ENCODE measurements at regions not wholly inside any gene's neighbourhood (a gene's known extent, or its start where the extent isn't known, plus 50 kb on each side); places are given as distances from the start of the nearest gene placed in this dataset.

DNA sequence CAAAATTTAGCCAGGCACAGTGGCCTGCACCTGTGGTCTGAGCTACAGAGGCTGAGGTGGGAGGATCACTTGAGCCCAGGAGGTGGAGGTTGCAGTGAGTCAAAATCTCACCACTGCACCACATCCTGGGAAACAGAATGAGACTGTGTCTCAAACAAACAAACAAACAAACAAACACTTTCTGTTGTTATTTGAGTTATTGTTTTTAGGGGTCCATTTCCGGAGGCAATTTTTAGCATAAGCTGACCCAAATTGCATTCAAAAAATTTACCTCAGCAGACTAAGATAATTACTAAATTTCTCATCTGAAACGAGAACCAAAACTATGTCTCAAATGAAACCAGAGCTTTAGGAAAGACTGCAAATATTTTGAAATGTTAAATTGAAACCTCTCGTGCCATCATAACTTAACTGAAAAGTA is 1485.1 kb downstream of the EFNA5 start:
- Histone ChIP-seq H3K9me3 (ENCODE audit: control insufficient read depth in 2 of 2, low read length in 2 of 2) (no peaks in the 10 kb centered on the region), H3K9ac (ENCODE audit: low read length in 2 of 2) (no peak overlapping the region), H3K4me1 (ENCODE audit: control insufficient read depth, insufficient read depth, low read length) (no peaks in the 10 kb centered on the region), H3K4me3 (ENCODE audit: low read length in 2 of 2) (no peak overlapping the region), H3K36me3 (ENCODE audit: control insufficient read depth in 2 of 2, insufficient read depth in 2 of 2, low read length in 2 of 2) (no peaks in the 10 kb centered on the region), H3K27ac (ENCODE audit: low read length) (no peak overlapping the region), H3K27me3 (ENCODE audit: control insufficient read depth in 1 of 2, insufficient read depth in 2 of 2, low read length in 2 of 2) (no peaks in the 10 kb centered on the region)

GRCh38 chr5:106174903-106175302 is 1495.8 kb downstream of the EFNA5 start:
- no peak overlapping the region for H3K4me3 ChIP-seq (ENCODE audit: low read length in 2 of 2)
- H3K27ac ChIP-seq (ENCODE audit: low read length): no peak overlapping the region
- H3K9ac ChIP-seq (ENCODE audit: low read length in 2 of 2): no peak overlapping the region
- no peaks in the 10 kb centered on the region for H3K27me3 ChIP-seq (ENCODE audit: control insufficient read depth in 1 of 2, insufficient read depth in 2 of 2, low read length in 2 of 2)
- no peaks in the 10 kb centered on the region for H3K36me3 ChIP-seq (ENCODE audit: control insufficient read depth in 2 of 2, insufficient read depth in 2 of 2, low read length in 2 of 2)
- no peaks in the 10 kb centered on the region for H3K9me3 ChIP-seq (ENCODE audit: control insufficient read depth in 2 of 2, low read length in 2 of 2)
- H3K4me1 ChIP-seq (ENCODE audit: control insufficient read depth, insufficient read depth, low read length): no peaks in the 10 kb centered on the region

GRCh38 chr5:106172681-106173532 is 1497.8 kb downstream of the EFNA5 start:
- Histone ChIP-seq H3K4me1 (ENCODE audit: control insufficient read depth, insufficient read depth, low read length) (no peaks in the 10 kb centered on the region), H3K27ac (ENCODE audit: low read length) (no peak overlapping the region), H3K27me3 (ENCODE audit: control insufficient read depth in 1 of 2, insufficient read depth in 2 of 2, low read length in 2 of 2) (no peaks in the 10 kb centered on the region), H3K9ac (ENCODE audit: low read length in 2 of 2) (no peak overlapping the region), H3K9me3 (ENCODE audit: control insufficient read depth in 2 of 2, low read length in 2 of 2) (no peaks in the 10 kb centered on the region), H3K36me3 (ENCODE audit: control insufficient read depth in 2 of 2, insufficient read depth in 2 of 2, low read length in 2 of 2) (no peaks in the 10 kb centered on the region), H3K4me3 (ENCODE audit: low read length in 2 of 2) (no peak overlapping the region)

GRCh38 chr5:106171708-106172107 is 1499.0 kb downstream of the EFNA5 start:
- no peaks in the 10 kb centered on the region for H3K9me3 ChIP-seq (ENCODE audit: control insufficient read depth in 2 of 2, low read length in 2 of 2)
- H3K9ac ChIP-seq (ENCODE audit: low read length in 2 of 2): no peak overlapping the region
- no peaks in the 10 kb centered on the region for H3K36me3 ChIP-seq (ENCODE audit: control insufficient read depth in 2 of 2, insufficient read depth in 2 of 2, low read length in 2 of 2)
- H3K27me3 ChIP-seq (ENCODE audit: control insufficient read depth in 1 of 2, insufficient read depth in 2 of 2, low read length in 2 of 2): no peaks in the 10 kb centered on the region
- H3K27ac ChIP-seq (ENCODE audit: low read length): no peak overlapping the region
- no peak overlapping the region for H3K4me3 ChIP-seq (ENCODE audit: low read length in 2 of 2)
- no peaks in the 10 kb centered on the region for H3K4me1 ChIP-seq (ENCODE audit: control insufficient read depth, insufficient read depth, low read length)

- no peak overlapping the region for H3K27ac ChIP-seq (ENCODE audit: low read length)
- no peak overlapping the region for H3K4me3 ChIP-seq (ENCODE audit: low read length in 2 of 2)
- H3K9me3 ChIP-seq (ENCODE audit: control insufficient read depth in 2 of 2, low read length in 2 of 2): no peaks in the 10 kb centered on the region
- H3K27me3 ChIP-seq (ENCODE audit: control insufficient read depth in 1 of 2, insufficient read depth in 2 of 2, low read length in 2 of 2): no peaks in the 10 kb centered on the region
- no peak overlapping the region for H3K9ac ChIP-seq (ENCODE audit: low read length in 2 of 2)
- H3K36me3 ChIP-seq (ENCODE audit: control insufficient read depth in 2 of 2, insufficient read depth in 2 of 2, low read length in 2 of 2): no peaks in the 10 kb centered on the region
- no peaks in the 10 kb centered on the region for H3K4me1 ChIP-seq (ENCODE audit: control insufficient read depth, insufficient read depth, low read length)
Observed at GRCh38 chr5:106171132-106171531, 1499.6 kb downstream of the EFNA5 start.

- H3K36me3 ChIP-seq (ENCODE audit: control insufficient read depth in 2 of 2, insufficient read depth in 2 of 2, low read length in 2 of 2): no peaks in the 10 kb centered on the region
- H3K4me1 ChIP-seq (ENCODE audit: control insufficient read depth, insufficient read depth, low read length): no peaks in the 10 kb centered on the region
- H3K9me3 ChIP-seq (ENCODE audit: control insufficient read depth in 2 of 2, low read length in 2 of 2): no peaks in the 10 kb centered on the region
- no peaks in the 10 kb centered on the region for H3K27me3 ChIP-seq (ENCODE audit: control insufficient read depth in 1 of 2, insufficient read depth in 2 of 2, low read length in 2 of 2)
- no peak overlapping the region for H3K4me3 ChIP-seq (ENCODE audit: low read length in 2 of 2)
- H3K9ac ChIP-seq (ENCODE audit: low read length in 2 of 2): no peak overlapping the region
- H3K27ac ChIP-seq (ENCODE audit: low read length): no peak overlapping the region
Observed at GRCh38 chr5:106167766-106168165, 1503.0 kb downstream of the EFNA5 start.

- H3K4me3 ChIP-seq (ENCODE audit: low read length in 2 of 2): no peak overlapping the region
- H3K4me1 ChIP-seq (ENCODE audit: control insufficient read depth, insufficient read depth, low read length): no peaks in the 10 kb centered on the region
- no peaks in the 10 kb centered on the region for H3K27me3 ChIP-seq (ENCODE audit: control insufficient read depth in 1 of 2, insufficient read depth in 2 of 2, low read length in 2 of 2)
- no peaks in the 10 kb centered on the region for H3K36me3 ChIP-seq (ENCODE audit: control insufficient read depth in 2 of 2, insufficient read depth in 2 of 2, low read length in 2 of 2)
- H3K9me3 ChIP-seq (ENCODE audit: control insufficient read depth in 2 of 2, low read length in 2 of 2): no peaks in the 10 kb centered on the region
- H3K27ac ChIP-seq (ENCODE audit: low read length): no peak overlapping the region
- H3K9ac ChIP-seq (ENCODE audit: low read length in 2 of 2): no peak overlapping the region
Observed at GRCh38 chr5:106163233-106163632, 1507.5 kb downstream of the EFNA5 start.

DNA sequence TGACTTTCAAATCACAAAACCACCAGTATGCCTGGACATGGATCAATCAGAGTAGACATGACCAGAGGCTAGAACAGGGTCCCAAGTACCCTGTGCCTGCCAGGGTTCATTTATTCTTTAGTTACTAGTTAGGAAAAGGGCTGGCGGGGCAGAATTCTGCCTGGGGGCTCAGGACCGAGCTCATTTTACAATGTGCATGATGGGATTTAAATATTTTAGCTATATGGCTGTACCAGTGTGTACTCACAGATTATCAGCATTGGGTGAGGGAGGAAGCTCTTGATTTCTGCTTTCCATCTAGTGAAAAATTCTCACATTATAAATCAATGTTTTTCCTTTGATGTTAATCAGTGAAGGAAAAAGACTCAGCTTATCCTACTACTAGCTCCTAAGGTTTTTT is 1511.1 kb downstream of the EFNA5 start:
- no peaks in the 10 kb centered on the region for H3K36me3 ChIP-seq (ENCODE audit: control insufficient read depth in 2 of 2, insufficient read depth in 2 of 2, low read length in 2 of 2)
- H3K27me3 ChIP-seq (ENCODE audit: control insufficient read depth in 1 of 2, insufficient read depth in 2 of 2, low read length in 2 of 2): no peaks in the 10 kb centered on the region
- H3K4me3 ChIP-seq (ENCODE audit: low read length in 2 of 2): no peak overlapping the region
- no peak overlapping the region for H3K9ac ChIP-seq (ENCODE audit: low read length in 2 of 2)
- H3K4me1 ChIP-seq (ENCODE audit: control insufficient read depth, insufficient read depth, low read length): no peaks in the 10 kb centered on the region
- no peak overlapping the region for H3K27ac ChIP-seq (ENCODE audit: low read length)
- H3K9me3 ChIP-seq (ENCODE audit: control insufficient read depth in 2 of 2, low read length in 2 of 2): no peaks in the 10 kb centered on the region

DNA sequence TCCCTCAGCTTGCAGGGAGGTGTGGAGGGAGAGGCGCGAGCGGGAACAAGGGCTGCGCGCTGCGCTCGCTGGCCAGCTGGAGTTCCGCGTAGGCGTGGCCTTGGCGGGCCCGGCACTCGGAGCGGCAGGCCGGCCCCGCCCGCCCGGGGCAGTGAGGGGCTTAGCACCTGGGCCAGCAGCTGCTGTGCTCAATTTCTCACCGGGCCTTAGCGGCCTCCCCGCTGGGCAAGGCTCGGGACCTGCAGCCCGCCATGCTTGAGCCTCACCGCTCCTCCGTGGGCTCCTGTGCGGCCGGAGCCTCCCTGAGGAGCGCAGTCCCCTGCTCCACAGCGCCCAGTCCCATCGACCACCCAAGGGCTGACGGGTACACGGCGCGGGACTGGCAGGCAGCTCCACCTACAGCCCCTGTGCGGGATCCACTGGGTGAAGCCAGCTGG is 1516.4 kb downstream of the EFNA5 start:
- no peaks in the 10 kb centered on the region for H3K9me3 ChIP-seq (ENCODE audit: control insufficient read depth in 2 of 2, low read length in 2 of 2)

DNA sequence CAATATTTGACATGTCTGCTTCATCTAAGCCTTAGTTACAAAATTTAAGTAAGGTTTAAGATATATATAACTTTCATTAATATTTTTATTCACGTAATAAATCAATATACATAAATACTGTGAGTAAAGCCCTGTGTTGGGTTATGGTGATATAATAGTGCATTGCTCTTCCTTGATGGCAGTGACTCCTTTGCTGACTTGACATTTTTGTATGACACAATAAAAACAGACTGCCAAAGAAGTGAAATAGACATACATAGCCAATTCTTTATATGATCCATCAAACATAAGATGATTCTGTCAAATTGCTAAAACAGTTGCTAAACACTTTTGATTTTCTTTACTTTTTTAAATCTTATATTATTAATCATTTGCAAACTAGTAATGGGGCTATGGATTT is 1518.2 kb downstream of the EFNA5 start:
- Histone ChIP-seq H3K27me3 (ENCODE audit: control insufficient read depth in 1 of 2, insufficient read depth in 2 of 2, low read length in 2 of 2) (no peaks in the 10 kb centered on the region), H3K9me3 (ENCODE audit: control insufficient read depth in 2 of 2, low read length in 2 of 2) (no peaks in the 10 kb centered on the region), H3K4me3 (ENCODE audit: low read length in 2 of 2) (no peak overlapping the region), H3K9ac (ENCODE audit: low read length in 2 of 2) (no peak overlapping the region), H3K36me3 (ENCODE audit: control insufficient read depth in 2 of 2, insufficient read depth in 2 of 2, low read length in 2 of 2) (no peaks in the 10 kb centered on the region), H3K4me1 (ENCODE audit: control insufficient read depth, insufficient read depth, low read length) (no peaks in the 10 kb centered on the region), H3K27ac (ENCODE audit: low read length) (no peak overlapping the region)

More for the DNA sequence above, 1516.4 kb downstream of the EFNA5 start:
- Histone ChIP-seq H3K4me3 (ENCODE audit: low read length in 2 of 2) (no peak overlapping the region), H3K4me1 (ENCODE audit: control insufficient read depth, insufficient read depth, low read length) (no peaks in the 10 kb centered on the region), H3K36me3 (ENCODE audit: control insufficient read depth in 2 of 2, insufficient read depth in 2 of 2, low read length in 2 of 2) (no peaks in the 10 kb centered on the region), H3K9ac (ENCODE audit: low read length in 2 of 2) (no peak overlapping the region), H3K27ac (ENCODE audit: low read length) (no peak overlapping the region), H3K27me3 (ENCODE audit: control insufficient read depth in 1 of 2, insufficient read depth in 2 of 2, low read length in 2 of 2) (no peaks in the 10 kb centered on the region)

DNA sequence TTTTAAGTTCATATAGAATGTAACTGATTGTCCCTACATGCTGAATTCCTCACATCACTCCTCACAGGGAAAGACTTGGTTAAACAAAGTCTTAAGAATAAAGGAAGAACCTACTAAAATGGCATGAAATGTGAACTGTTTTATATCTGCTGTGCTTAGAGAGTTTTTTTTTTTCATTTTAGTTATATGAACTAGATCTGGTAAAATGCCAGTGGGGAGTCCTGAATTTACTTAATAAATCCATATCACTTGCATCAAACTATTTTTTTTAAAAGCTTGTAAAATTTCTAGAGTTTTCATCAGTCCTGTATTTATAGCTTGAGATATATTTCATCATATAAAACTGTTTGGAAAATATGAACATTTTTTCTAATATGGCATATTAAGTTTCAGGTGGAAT is 1528.6 kb downstream of the EFNA5 start:
- no peak overlapping the region for H3K27ac ChIP-seq (ENCODE audit: low read length)
- H3K27me3 ChIP-seq (ENCODE audit: control insufficient read depth in 1 of 2, insufficient read depth in 2 of 2, low read length in 2 of 2): no peaks in the 10 kb centered on the region
- no peaks in the 10 kb centered on the region for H3K36me3 ChIP-seq (ENCODE audit: control insufficient read depth in 2 of 2, insufficient read depth in 2 of 2, low read length in 2 of 2)
- no peaks in the 10 kb centered on the region for H3K9me3 ChIP-seq (ENCODE audit: control insufficient read depth in 2 of 2, low read length in 2 of 2)
- no peak overlapping the region for H3K4me3 ChIP-seq (ENCODE audit: low read length in 2 of 2)
- no peaks in the 10 kb centered on the region for H3K4me1 ChIP-seq (ENCODE audit: control insufficient read depth, insufficient read depth, low read length)
- no peak overlapping the region for H3K9ac ChIP-seq (ENCODE audit: low read length in 2 of 2)
